GM12874 (cell line): ENCODE measurements at regions not wholly inside any gene's neighbourhood (a gene's known extent, or its start where the extent isn't known, plus 50 kb on each side); places are given as distances from the start of the nearest gene placed in this dataset.

Experiments used
- CTCF ChIP-seq: IDR thresholded peaks from 2 replicates; pipeline ENCODE4 v1.5.1; 2011; ENCODE audit warnings: low read depth, mild to moderate bottlenecking, control low read depth, low read length, moderate library complexity; ENCODE audit not compliant: insufficient read depth

DNA sequence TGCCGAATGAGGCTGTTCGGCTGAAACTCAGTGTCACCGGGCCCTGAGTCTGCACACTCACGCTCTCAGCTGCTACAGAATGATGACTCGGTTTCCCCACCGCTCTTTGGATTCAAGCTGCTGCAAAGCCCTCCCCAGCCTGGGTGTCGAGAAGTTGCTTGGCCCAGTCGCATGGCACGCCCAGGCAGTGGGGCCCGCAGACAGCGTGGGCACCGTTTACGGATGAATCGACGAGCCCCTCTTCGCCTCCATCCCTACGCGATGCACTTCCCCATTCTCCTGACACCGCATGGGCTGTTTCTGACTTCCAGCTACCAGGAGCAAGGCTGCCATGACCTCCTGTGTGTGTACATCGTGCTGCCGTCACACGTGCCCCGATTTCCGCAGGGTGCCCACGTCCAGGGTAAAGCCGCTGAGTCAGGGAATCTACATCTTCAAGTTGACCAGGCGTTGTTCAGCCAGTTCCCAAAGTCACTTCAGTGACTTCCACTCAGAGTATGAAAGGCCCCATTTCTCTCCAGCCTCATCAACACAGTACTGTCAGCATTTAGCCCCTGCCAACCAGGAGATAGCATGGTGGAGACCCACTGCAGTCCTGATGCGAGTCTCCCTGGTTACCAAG lies 60.3 kb upstream of the GPC1 start:
- no peak for TF ChIP-seq CTCF

GRCh38 chr2:240376739-240377138 lies 58.7 kb upstream of the GPC1 start:
- no peak for TF ChIP-seq CTCF

- TF ChIP-seq CTCF, result no peak
These were observed 58.1 kb upstream of the GPC1 start for GRCh38 chr2:240377366-240377765.

DNA sequence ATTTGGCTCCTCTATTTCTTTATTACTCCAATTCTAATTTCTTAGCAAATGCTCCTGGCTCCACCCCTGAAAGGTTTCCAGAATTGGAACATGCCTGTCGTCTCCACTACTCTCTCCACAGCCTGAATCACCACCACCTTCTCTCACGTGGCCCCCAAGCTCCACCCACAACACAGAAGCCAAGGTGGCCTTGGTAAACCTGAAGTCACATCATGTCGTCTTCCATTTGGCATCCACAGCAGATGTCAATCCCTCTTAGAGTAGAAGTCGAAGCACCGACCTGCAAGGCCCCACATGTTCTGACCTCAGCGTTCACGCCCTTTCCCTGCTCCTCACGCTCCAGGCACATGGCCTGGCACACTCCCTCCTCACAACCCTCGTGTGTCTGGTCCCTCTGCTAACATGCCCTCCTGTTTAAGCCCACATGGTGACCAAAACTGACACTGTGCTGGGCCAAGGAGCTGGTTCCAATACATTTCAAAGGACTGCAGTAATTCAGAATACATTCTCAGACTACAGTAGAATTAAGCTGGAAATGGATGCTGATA lies 56.3 kb upstream of the GPC1 start:
- no peak for TF ChIP-seq CTCF

- no peak for TF ChIP-seq CTCF
These were observed 52.2 kb upstream of the GPC1 start for GRCh38 chr2:240383099-240383758.

DNA sequence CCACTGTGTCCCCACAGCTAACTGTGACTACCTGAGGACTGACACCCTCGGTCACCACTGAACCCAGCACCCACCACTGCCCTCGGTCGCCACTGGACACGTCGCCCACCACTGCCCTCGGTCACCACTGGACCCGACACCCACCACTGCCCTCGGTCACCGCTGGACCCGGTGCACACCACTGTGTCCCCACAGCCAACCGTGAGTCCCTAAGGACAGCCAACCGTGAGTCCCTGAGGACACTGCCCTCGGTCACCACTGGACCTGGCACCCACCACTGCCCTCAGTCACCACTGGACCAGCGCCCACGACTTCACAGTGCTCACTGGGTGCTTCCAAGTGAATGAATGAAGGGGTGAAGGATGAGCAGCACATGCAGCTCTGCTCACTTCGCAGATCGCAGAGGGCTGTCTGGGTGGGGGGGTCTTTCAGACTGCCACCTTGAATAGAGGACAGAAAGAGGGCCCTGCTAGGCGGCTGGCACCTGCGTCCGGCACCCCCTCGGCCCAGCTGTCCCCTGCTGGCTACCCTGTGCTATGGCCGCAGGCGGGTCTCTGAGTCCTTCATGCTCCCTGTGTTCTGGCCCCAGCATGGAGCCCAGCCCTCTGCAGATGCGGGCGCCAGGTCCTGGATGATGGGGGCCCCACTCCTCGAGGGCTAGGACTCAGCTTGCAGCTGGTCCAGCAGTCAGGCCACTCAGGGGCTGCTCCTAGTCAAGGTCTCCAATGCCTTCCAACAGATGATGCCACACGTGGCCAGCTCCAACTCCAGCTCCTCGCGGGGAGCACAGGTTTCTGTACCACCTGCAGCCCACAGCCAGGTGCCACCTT lies 51.4 kb upstream of the GPC1 start:
- no peak for TF ChIP-seq CTCF
